ENCODE measurements at regions not wholly inside any gene's neighbourhood (a gene's known extent, or its start where the extent isn't known, plus 50 kb on each side); places are given as distances from the start of the nearest gene placed in this dataset.

DNA sequence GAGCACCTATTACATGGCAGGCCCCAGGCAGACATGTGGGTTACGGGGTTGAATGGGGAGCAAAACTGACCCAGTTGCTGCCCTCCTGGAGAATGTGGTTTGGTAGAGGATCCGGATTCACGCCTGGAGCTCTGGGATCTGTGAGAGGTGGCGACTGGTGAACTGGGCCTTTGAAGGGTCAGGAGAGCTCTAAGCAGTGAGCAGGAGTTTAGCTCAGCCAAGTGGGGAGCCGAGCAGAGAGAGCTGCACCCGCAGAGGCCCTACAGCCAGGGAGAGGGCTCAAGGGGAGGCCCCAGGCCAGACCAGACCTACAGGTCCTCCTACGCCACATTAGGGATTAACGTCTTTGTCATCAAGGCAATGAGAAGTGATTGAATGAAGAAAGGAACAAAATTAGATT, 179.8 kb upstream of the TLE3 start:
- TF ChIP-seq, protein P1, sequence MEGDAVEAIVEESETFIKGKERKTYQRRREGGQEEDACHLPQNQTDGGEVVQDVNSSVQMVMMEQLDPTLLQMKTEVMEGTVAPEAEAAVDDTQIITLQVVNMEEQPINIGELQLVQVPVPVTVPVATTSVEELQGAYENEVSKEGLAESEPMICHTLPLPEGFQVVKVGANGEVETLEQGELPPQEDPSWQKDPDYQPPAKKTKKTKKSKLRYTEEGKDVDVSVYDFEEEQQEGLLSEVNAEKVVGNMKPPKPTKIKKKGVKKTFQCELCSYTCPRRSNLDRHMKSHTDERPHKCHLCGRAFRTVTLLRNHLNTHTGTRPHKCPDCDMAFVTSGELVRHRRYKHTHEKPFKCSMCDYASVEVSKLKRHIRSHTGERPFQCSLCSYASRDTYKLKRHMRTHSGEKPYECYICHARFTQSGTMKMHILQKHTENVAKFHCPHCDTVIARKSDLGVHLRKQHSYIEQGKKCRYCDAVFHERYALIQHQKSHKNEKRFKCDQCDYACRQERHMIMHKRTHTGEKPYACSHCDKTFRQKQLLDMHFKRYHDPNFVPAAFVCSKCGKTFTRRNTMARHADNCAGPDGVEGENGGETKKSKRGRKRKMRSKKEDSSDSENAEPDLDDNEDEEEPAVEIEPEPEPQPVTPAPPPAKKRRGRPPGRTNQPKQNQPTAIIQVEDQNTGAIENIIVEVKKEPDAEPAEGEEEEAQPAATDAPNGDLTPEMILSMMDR (IDR thresholded peaks at IDR 0.05), result no peak
- TF ChIP-seq POLR2A (IDR thresholded peaks at IDR 0.05), result no peak

All from heart left ventricle (tissue), 13 donors.